Peyer's patch (tissue), 4 donors: ENCODE measurements at regions not wholly inside any gene's neighbourhood (a gene's known extent, or its start where the extent isn't known, plus 50 kb on each side); places are given as distances from the start of the nearest gene placed in this dataset.

Experiments
- DNase-seq, 3 donors: peaks; one replicate each; pipeline ENCODE4 v3.0.0-alpha.2; 2017 to 2019
- H3K27ac ChIP-seq, 4 donors: fragments of 200-600 bp; sonication (generic); one replicate each; pipeline ENCODE4 v1.5.1; 2016 to 2019
- H3K27me3 ChIP-seq, 2 donors: fragments of 200-600 bp; sonication (generic); one replicate each; pipeline ENCODE4 v1.5.1; 2019
- H3K36me3 ChIP-seq, 3 donors: fragments of 200-600 bp; sonication (generic); one replicate each; pipeline ENCODE4 v1.5.1; 2016 to 2019
- H3K4me1 ChIP-seq, 4 donors: fragments of 200-600 bp; sonication (generic); one replicate each; pipeline ENCODE4 v1.5.1; 2016 to 2019
- H3K4me3 ChIP-seq, 4 donors: fragments of 200-600 bp; sonication (generic); 1 replicate in 3 of 4; 2 replicates in 1 of 4; pipeline ENCODE4 v1.5.1; 2016 to 2019; ENCODE audit warnings: mild to moderate bottlenecking in 1 of 4
- H3K9me3 ChIP-seq, 4 donors: fragments of 200-600 bp; sonication (generic); one replicate each; pipeline ENCODE4 v1.5.1; 2016 to 2019; ENCODE audit warnings: mild to moderate bottlenecking in 1 of 4
- POLR2A ChIP-seq, 2 donors: fragments of 450-650 bp; IDR thresholded peaks; one replicate each; pipeline ENCODE4 v1.5.1; 2017; ENCODE audit warnings: antibody characterized with exemption in 2 of 2, mild to moderate bottlenecking in 2 of 2, moderate library complexity in 2 of 2
- TF ChIP-seq, protein P1 (sequence below), 6 experiments: fragments of 450-650 bp in 4 of 6; fragments of 200-600 bp in 2 of 6; sonication (generic) in 1 of 6; IDR thresholded peaks; one replicate each; pipeline ENCODE4 v1.5.1; 2017 to 2019; ENCODE audit warnings: antibody characterized with exemption in 6 of 6, mild to moderate bottlenecking in 3 of 6, moderate library complexity in 1 of 6

- peak in 1 of 3 donors; percentile 39 for DNase-seq
- Histone ChIP-seq H3K9me3 (no peaks in the 10 kb centered on the region), H3K4me3 (no peak overlapping the region), H3K4me1 (no peaks in the 10 kb centered on the region), H3K36me3 (peaks cover 0 to 64% (median 0%) of the 10 kb centered on the region in 3 donors), H3K27me3 (no peaks in the 10 kb centered on the region), H3K27ac (no peak overlapping the region)
- TF ChIP-seq, protein P1, sequence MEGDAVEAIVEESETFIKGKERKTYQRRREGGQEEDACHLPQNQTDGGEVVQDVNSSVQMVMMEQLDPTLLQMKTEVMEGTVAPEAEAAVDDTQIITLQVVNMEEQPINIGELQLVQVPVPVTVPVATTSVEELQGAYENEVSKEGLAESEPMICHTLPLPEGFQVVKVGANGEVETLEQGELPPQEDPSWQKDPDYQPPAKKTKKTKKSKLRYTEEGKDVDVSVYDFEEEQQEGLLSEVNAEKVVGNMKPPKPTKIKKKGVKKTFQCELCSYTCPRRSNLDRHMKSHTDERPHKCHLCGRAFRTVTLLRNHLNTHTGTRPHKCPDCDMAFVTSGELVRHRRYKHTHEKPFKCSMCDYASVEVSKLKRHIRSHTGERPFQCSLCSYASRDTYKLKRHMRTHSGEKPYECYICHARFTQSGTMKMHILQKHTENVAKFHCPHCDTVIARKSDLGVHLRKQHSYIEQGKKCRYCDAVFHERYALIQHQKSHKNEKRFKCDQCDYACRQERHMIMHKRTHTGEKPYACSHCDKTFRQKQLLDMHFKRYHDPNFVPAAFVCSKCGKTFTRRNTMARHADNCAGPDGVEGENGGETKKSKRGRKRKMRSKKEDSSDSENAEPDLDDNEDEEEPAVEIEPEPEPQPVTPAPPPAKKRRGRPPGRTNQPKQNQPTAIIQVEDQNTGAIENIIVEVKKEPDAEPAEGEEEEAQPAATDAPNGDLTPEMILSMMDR (IDR thresholded peaks at IDR 0.05), result no peak
- TF ChIP-seq POLR2A (IDR thresholded peaks at IDR 0.05), result no peak
Measured at GRCh38 chr22:25357606-25358420, 138.4 kb downstream of the CRYBB2 start.

GRCh38 chr22:25358421-25359170, 139.2 kb downstream of the CRYBB2 start:
- no peak overlapping the region for H3K4me3 ChIP-seq
- DNase-seq, result peak in 1 of 3 donors; percentile 33

DNA sequence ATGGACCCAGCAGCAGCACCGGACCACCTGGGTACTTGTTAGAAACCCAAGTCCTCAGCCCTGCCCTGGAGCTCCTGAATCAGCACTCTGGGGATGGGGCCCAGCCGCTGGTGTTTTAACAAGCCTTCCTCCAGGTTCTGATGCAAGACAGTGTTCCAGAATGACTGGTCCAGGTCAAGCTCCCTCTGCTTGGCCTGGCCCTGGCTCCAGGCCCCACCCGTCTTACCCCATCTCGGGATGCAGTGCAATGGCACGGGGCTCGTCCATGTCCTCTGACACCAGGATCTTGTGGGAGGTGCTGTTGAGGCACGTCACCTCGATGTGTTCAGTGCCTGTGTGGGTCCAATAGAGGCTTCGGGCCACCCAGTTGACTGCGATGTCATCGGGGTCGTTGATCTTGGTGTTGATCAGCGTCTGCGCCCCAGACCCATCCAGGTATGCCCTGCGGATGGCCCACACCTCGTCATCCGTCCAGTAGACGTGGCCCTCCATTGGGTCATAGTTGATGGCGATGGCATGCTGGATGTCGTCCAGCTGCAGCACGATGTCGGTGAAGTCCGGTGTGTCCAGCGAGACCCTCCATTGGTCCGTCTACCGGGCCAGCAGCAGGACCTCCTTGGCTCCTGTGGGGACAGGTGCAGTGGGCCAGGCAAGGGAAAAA, 140.3 kb downstream of the CRYBB2 start:
- TF ChIP-seq, protein P1 (IDR thresholded peaks at IDR 0.05), result no peak
- no peak for TF ChIP-seq POLR2A (IDR thresholded peaks at IDR 0.05)
- Histone ChIP-seq H3K27me3 (no peaks in the 10 kb centered on the region), H3K36me3 (peaks cover 0 to 48% (median 0%) of the 10 kb centered on the region in 3 donors), H3K27ac (no peak overlapping the region), H3K9me3 (no peaks in the 10 kb centered on the region), H3K4me1 (peaks cover 0 to 9% (median 0%) of the 10 kb centered on the region in 4 donors), H3K4me3 (no peak overlapping the region)
- peak in 1 of 3 donors; percentile 34 for DNase-seq

More at GRCh38 chr22:25358421-25359170, 139.2 kb downstream of the CRYBB2 start:
- Histone ChIP-seq H3K27ac (no peak overlapping the region), H3K4me1 (no peaks in the 10 kb centered on the region), H3K36me3 (peaks cover 0 to 60% (median 0%) of the 10 kb centered on the region in 3 donors), H3K9me3 (no peaks in the 10 kb centered on the region), H3K27me3 (no peaks in the 10 kb centered on the region)
- TF ChIP-seq POLR2A (IDR thresholded peaks at IDR 0.05), result no peak
- TF ChIP-seq, protein P1 (IDR thresholded peaks at IDR 0.05), result no peak

DNA sequence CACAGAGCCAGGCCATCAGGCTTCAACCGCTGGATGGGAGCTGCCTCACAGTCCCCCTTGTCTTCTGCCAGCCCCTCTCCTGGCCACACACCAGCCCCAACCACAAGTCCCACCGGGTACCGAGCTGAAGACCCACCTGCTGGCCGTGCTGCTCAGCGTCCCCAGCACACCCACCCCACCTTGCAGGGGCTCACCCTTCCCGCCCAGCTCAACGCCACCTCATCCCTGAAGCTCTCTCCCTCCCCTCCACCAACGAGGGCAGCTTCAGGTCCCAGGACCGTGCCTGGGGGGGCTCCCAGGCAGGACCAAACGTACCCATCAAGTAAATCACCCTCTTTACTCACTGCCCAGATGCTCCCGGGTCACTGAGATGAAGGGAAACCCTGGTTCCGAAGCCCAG, 141.0 kb downstream of the CRYBB2 start:
- H3K36me3 ChIP-seq, result peaks cover 0 to 44% (median 0%) of the 10 kb centered on the region in 3 donors
- DNase-seq, result peak in 2 of 3 donors; percentile 37 to 41
- no peaks in the 10 kb centered on the region for H3K27me3 ChIP-seq
- no peak for TF ChIP-seq POLR2A (IDR thresholded peaks at IDR 0.05)
- TF ChIP-seq, protein P1 (IDR thresholded peaks at IDR 0.05), result no peak
- no peak overlapping the region for H3K4me3 ChIP-seq
- no peaks in the 10 kb centered on the region for H3K9me3 ChIP-seq
- H3K4me1 ChIP-seq, result peaks cover 0 to 16% (median 0%) of the 10 kb centered on the region in 4 donors
- no peak overlapping the region for H3K27ac ChIP-seq

GRCh38 chr22:25360891-25361645, 141.6 kb downstream of the CRYBB2 start:
- no peaks in the 10 kb centered on the region for H3K9me3 ChIP-seq
- H3K27me3 ChIP-seq, result no peaks in the 10 kb centered on the region
- H3K27ac ChIP-seq, result no peak overlapping the region
- peak in 2 of 3 donors; percentile 31 to 39 for DNase-seq
- H3K4me3 ChIP-seq, result no peak overlapping the region
- TF ChIP-seq, protein P1 (IDR thresholded peaks at IDR 0.05), result no peak
- TF ChIP-seq POLR2A (IDR thresholded peaks at IDR 0.05), result no peak
- H3K36me3 ChIP-seq, result peaks cover 0 to 38% (median 0%) of the 10 kb centered on the region in 3 donors
- peaks cover 0 to 22% (median 0%) of the 10 kb centered on the region in 4 donors for H3K4me1 ChIP-seq
